ENCODE measurements at regions not wholly inside any gene's neighbourhood (a gene's known extent, or its start where the extent isn't known, plus 50 kb on each side); places are given as distances from the start of the nearest gene placed in this dataset.

DNA sequence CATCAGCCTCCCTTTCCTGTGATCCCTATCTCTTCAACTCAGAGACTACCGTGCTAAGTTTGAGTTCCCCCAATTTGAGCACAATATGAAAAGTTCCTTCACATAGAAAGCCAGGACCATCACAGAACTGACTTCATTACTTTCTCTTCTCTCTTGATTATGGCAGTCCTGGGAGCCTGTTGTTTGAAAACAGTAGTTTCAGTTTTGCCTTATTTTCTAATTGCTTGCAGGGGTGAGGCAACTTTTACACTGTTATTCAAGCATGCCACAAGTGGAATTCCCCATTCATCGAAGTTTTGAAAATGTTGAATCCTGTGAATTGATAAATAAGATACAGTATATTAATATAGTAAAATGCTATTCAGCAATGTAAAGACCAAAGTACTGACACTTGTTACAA lies 569.7 kb upstream of the MARCKS start:
- Histone ChIP-seq H3K27ac (no peak overlapping the region), H3K4me3 (no peak overlapping the region)

DNA sequence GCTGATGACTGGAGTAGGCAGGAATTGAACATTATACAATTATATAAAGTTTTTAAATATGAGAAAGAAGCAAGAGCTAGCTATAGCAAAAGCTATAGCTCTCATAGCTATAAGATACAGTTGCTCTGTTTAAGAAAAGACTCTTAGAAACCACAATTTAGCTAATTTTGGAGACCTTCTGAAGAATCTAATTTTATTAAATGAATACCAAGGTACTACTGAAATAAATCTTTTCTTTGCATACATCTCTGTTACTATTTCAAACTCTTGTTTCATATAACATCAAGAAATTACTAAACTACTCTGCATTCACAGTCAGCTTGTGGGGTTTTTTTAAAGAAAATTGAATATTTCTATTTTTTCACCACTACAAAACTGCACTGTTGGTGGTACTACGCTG lies 568.7 kb upstream of the MARCKS start:
- no peak overlapping the region for H3K27ac ChIP-seq
- no peak overlapping the region for H3K4me3 ChIP-seq

DNA sequence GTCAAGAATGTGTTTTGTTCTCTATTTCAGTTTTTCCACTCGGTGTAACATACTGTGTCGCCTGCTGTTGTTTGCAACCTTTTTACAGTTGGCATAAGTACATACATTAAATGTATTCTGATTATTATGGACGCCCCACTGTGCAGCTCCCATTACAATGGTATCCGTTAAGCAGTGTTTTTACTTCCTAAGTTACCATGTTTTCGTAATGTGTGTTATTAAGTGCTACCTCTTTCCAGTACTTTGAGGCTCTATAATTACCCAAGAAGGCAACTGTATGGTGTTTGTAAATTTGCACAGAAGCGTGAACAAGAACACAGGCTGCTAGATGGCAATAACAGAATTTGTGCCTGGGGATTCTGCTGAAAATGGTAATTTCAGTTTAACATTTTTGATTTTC lies 568.0 kb upstream of the MARCKS start:
- H3K4me3 ChIP-seq, result no peak overlapping the region
- no peak overlapping the region for H3K27ac ChIP-seq

DNA sequence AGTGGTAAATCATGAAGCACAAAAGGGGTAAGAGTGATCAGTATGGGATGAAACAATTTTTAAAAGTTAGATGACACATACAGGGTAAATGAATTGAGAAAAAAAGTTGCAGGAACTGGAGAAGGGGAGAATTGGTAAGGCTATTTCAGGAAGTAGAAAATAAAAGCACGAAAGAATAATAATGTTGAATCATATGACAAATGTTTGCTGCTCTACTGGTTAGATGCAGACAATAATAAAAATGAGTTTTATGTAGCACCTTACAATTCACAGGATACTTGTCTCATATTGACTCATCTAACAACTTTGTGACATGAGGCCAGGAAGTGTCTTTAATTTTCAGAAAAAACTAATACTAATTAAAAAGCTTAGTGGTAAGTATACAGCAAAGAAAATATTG lies 566.5 kb upstream of the MARCKS start:
- Histone ChIP-seq H3K4me3 (no peak overlapping the region), H3K27ac (no peak overlapping the region)

DNA sequence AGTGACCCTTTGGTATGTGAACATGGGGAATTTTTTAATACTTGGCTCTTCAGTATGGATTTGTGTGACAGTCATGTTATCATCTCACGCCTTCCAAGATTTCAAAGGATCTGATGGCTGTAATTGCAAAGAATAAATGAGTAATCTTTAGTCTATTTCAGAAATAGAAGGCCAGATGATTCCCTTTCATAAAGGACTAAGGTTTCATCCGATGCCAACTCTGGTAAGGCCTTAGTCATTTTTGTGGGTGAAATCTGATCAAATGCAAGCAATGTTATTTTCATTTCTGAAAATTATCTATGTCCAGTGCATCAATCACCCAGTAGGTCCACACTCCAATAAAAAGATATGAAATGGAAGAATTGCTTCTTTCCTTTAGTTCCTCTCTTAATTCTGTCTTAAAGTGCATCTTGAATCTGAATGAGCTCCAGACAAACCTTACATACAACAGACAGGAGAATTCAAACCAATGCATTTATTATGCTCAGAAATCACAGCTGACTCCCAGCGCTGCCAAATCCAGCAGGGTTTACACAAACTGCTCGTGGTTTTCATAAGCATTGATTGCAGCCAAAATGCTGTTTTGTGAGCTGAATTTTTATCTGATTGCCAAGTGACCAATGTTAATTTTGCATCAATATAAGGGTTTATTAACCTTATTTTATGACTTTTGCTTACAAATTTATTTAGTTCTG lies 565.2 kb upstream of the MARCKS start:
- H3K4me3 ChIP-seq, result no peak overlapping the region

DNA sequence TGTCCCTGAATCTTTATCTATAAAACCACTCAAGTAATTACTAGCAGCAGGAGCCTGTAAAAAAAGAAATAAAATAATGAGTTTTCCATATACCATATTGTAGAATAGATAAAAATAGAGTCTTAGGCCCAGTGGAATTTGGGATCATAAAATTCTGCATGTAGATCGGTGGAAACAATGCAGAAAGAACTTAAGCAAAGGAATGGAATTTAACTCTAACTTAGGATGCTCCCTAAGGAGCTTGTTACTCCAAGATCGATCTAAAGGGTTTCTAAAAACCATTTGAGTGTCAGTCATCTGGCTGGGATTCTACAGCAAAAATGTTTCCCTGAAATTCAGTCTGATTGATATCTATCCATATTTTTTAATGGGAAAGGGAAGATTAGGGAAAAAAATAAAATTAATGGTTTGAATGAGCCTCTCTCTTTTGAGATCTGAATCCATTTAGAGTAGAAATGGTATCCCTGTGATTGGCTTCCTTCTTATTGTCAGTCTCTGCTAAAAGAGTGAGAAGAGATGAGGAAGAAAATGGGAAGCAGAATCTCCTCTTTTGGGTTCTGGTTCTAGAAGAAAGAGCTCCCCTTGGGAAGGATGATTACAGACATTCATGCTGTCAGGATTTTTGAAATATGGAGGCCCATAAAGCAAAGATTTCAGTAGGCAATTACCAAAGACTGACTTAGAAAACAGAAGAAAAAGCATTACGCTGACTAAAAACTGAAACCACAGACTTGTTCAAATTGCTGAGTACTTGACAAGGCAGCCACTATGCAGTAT lies 564.3 kb upstream of the MARCKS start:
- H3K4me3 ChIP-seq, result no peak overlapping the region
- H3K27ac ChIP-seq, result peak overlapping the region in 4 of 21 experiments; percentile 8 to 52 (median 26)

More for the DNA sequence above, 565.2 kb upstream of the MARCKS start:
- H3K27ac ChIP-seq, result peak overlapping the region in 2 of 21 experiments; percentile 17 to 52

DNA sequence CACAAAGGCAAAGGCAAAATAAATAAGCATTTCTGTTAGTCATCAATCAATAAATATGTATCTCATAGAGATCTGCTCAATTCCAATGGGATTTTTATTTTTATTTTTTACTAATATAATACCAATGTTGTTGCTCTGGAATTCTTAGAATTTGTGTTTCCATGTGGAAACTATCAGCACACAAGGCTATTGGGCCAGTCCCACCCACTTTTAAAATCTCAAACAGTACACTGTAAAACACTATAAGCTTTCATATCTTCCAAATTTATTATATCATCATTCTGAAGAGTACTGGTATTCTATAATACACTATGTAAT lies 563.8 kb upstream of the MARCKS start:
- H3K27ac ChIP-seq, result peak overlapping the region in 1 of 21 experiments; percentile 8

DNA sequence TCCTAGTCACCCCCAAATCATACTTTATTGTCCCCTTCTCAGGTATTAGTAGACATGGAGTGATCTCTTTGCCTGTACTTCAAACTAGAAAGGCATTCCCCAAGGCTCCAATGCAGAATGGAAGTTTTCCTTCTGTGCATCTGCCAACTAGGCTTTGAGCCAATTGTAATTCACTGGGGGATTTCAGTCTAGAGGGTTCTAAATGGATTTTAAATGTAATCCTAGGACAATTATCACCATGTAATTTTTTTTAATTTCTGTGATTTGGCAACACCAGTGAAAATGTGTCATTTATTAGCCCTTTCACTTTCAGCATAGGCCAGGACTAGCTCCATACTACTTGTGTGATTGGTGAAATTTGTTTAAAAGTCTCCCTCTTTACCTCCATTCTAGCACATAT lies 557.6 kb upstream of the MARCKS start:
- no peak overlapping the region for H3K27ac ChIP-seq
- H3K4me3 ChIP-seq, result no peak overlapping the region

More for the DNA sequence above, 563.8 kb upstream of the MARCKS start:
- H3K4me3 ChIP-seq, result no peak overlapping the region

DNA sequence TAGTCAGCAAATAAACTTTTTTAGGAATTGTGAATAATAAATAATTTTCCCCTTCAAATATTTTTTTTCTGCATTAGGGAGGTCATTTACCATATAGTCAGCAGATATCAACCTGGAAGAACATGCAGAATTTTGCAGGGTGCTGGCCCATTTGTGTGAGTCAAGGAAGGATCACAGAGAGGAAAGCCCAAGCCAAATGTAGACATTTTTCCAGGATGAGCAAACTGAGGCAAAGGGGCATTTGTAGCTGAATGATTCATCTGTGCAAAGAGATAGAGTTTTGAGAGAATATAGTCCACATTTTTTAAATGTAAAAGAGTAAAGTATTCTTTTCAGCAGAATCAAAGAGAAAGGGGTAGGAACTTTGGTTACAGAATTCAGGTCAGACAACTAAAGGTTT lies 555.5 kb upstream of the MARCKS start:
- Histone ChIP-seq H3K4me3 (no peak overlapping the region), H3K27ac (no peak overlapping the region)

DNA sequence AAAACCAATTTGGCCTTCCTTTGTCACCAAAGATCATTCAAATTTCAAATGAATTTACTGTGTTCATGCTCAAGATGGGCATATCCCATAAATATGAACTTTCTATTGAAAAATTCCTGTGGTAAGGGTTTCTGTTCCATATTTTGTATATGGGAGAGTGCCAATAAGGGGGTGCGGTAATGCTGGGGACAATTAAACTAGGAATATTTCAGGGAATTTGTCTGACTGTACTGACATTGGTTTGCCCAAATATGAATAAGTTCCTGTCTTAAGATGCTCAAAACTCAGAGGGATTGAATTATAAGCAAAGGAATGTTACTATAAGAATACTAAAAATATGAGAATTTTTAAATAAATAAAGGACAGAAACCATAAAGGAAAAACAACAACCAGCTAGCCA lies 553.0 kb upstream of the MARCKS start:
- Histone ChIP-seq H3K27ac (no peak overlapping the region), H3K4me3 (no peak overlapping the region)

DNA sequence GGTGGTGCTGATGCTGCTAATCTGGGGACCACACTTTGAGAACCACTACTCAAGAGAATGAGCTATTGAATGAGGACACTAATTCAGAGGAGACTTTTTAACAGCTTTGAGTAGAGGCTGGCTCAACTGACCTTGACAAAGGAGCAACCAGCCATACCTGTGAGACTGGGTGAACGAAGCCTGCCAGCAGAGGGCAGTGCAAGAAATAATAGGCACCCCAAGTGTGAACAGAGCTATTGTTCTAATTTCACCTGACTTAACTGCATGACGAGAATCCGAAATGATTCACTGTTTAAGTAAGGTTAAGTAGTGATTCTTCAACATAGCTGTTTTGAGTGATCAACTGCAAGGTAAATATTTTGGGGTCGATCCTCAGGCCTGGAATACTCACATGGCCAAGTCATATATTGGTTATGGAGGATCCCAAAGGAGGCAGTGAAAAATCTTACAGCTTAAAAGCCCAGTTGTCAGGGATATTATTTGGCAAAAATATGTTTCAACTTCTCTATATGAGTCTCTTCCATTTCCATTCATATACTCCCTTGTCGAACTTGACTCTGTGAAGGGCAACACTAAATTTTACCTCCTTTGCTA lies 550.5 kb upstream of the MARCKS start:
- Histone ChIP-seq H3K27ac (no peak overlapping the region), H3K4me3 (no peak overlapping the region)

DNA sequence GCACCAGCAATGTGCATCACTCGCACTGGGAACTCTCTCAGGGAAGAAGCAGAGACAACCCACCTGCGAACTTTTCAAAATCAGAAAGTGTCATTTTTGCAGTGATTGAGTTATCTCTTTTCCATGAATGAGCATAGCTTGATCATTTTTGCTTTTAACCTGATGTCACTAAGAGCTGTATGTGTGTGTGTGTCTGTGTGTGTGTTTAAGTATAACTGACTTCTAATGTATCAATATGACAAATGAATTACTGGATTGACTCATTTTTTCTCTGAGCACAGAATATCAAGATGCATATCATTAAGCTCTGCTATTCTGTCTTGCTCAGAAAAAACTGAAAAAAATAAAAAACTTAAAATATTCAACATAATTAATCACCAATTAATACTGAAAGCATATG lies 548.9 kb upstream of the MARCKS start:
- H3K4me3 ChIP-seq, result no peak overlapping the region
- no peak overlapping the region for H3K27ac ChIP-seq

DNA sequence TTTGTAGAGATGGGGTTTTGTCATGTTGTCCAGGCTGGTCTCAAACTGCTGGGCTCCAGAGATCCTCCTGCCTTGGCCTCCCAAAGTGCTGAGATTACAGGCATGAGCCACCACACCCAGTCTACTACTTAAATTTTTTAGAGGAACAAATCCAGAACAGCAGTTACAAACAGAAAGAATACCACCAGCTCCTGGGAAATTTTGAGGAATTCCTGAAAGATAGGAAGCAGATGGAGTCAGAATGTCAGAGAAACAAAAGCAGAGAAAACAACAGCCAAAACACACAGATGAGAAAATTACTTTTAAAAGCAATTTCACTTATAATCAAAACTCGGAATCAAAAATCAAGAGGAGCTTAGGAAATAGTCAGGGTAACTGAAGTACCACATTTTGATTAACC lies 543.3 kb upstream of the MARCKS start:
- H3K27ac ChIP-seq, result peak overlapping the region in 1 of 21 experiments; percentile 41
- no peak overlapping the region for H3K4me3 ChIP-seq

DNA sequence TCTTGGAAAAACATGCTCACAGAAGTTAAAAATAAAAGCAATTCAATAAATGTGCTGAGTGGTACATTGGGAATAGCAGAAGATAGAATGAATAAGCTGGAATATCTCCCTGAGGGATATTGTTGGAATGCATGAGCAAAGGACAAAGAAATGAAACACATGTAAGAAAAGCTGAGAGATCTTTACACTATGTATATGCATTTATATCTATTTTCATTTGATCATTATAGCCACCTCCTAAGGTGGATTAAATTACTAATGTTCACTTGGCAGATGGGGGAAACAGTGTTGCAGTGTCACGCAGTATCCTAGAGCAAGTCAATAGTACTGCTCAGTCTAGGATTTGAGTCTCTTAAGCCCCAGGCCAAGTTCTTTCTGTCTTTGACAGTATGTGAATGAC lies 542.0 kb upstream of the MARCKS start:
- Histone ChIP-seq H3K4me3 (no peak overlapping the region), H3K27ac (peak overlapping the region in 2 of 21 experiments; percentile 20 to 50)

DNA sequence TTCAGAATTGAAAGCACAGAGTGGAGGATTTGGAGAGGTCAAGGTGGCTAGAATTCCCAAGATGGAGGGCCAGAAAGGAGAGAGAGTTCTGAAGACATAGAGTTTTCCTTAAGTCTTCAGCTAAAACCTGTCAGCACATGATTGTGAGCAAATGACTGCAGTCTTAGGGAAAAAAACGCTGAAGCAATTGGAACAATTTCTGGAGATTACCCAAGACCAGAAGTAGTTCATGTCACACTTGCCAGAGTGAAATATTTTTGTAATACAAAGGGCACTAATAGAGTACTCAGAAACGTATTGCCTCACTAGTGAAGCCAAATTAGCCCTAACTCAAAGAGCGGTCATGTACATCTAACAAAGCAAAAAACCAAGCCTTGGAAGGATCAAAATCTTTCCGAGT lies 541.3 kb upstream of the MARCKS start:
- no peak overlapping the region for H3K4me3 ChIP-seq
- no peak overlapping the region for H3K27ac ChIP-seq

DNA sequence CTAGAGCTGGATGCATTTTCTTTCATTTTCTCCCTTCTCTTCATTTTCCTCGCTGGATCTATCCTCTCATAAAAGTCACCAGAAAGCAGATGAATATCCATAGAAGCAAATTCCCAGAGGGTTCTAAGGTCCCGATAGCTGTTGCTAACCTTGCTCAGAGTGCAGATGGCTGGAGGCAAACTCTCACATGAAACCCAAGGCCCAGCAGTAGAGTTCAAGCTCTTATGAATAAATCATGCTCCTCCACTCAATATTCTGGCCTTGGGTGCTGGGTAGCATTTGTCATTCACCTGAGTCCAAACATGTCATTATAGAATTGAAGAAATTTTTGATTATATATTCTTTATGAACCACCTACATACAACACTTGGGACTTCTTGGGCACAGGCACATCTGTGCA lies 539.7 kb upstream of the MARCKS start:
- Histone ChIP-seq H3K27ac (no peak overlapping the region), H3K4me3 (no peak overlapping the region)

DNA sequence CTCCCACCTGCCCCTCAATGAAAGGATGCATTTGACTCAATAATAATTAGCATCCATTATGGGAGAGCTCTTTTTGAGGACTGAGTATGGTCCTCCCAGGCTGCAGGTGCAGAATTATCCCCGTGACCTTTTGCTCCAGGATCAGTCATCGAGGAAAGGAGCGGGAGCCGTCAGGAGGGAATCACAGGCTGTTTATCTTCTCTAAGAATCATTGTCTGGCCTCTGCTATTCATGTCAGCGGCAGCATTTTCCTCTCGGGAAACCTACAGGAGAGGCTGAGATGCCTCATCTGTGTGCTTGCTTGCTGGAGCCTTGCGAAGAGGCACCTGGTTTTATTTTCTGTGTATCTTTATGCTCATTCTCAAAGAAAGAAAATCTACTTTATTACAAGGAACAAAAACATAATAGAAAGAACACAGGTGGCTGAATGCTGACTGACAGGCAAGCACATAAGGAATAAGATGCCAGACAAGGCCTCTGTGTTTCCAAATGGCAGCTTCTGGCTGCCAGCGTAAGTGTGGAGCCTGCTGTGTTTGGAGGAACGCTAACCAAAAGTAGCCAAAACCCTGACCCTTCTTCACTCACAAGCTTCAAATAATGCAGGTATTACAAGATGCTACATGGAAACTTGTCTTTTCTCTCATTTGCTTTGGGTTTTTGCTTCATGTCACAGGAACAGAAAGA lies 539.1 kb upstream of the MARCKS start:
- H3K4me3 ChIP-seq, result no peak overlapping the region

DNA sequence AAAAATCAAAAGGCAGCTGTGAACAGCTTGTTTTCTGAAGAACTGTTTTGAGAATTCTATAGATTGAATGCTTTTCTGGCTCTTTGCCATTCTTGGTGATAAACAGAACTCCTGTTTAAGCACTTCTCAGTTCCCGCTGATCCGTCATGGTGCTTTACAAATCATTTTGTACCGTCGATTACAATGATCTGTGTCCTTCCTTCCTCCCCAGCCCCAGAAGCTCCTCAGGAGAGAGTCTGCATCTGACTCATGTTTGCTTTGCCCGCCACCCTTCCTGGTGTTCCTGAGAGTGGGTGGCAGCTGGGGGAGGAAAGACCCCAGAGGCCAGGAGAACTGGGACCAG lies 538.6 kb upstream of the MARCKS start:
- Histone ChIP-seq H3K4me3 (no peak overlapping the region), H3K27ac (no peak overlapping the region)

More for the DNA sequence above, 539.1 kb upstream of the MARCKS start:
- no peak overlapping the region for H3K27ac ChIP-seq

DNA sequence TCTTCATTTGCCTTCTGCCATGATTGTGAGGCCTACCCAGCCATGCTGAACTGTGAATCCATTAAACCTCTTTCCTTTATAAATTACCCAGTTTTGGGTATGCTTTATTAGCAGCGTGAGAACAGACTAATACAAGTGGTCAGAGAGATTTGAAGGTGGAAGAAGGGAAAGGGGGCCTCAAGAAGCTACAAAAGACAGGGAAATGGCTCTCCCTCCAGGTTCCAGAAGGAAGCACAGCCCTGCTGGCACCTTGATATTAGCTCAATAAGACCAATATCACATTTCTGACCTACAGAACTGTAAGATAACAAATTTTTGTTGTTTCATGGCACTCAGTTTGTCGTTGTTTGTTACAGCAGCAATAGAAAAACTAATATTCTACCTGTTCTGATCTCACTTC lies 536.5 kb upstream of the MARCKS start:
- Histone ChIP-seq H3K27ac (no peak overlapping the region), H3K4me3 (no peak overlapping the region)

DNA sequence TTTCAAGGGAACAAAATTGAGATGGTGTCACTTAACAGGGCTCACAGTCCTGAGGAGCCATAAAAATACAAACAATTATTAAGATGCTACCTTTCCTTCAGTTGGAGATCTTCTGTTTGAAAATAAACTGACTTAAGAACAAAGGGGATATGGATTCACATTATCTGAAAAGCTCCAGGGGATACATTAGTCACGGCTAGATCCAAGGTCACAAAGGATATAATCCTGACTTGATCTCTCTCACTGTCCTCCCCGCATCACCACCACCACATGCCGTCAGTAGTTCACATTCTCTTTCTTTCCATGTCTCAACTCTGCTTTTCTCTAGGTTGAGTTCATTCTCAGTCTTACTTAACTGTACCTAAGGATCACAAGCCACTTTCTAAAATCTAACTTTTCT lies 530.4 kb upstream of the MARCKS start:
- H3K27ac ChIP-seq, result no peak overlapping the region
- H3K4me3 ChIP-seq, result no peak overlapping the region

DNA sequence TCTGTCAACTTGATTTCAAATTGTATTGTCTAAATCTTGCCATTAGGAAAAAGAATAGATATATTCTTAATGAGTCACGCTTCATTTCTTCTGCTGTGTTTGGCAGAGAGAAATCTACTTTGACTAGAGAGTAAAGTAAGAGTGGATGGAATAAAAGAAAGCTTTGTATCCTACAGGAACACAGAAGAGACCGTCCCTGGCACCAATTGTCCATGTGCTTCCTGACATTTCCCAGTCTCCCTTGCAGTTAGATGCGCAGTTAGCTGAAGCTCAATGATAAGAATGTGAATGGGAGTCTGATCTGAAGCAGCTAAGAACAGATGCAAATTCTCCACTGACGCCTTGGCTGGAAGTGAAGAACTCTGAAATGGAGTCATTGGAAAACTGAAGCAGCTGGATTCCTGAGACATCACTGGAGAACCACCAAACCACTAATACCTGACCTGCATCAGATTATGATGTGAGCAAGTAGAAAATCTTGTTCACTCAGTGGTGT lies 528.2 kb upstream of the MARCKS start:
- Histone ChIP-seq H3K4me3 (no peak overlapping the region), H3K27ac (no peak overlapping the region)
